B cell (primary cell): ENCODE measurements at regions not wholly inside any gene's neighbourhood (a gene's known extent, or its start where the extent isn't known, plus 50 kb on each side); places are given as distances from the start of the nearest gene placed in this dataset.

Experiments
- ATAC-seq: fragments of 200-7000 bp; cut with Tn5 transposase; one replicate; pipeline ENCODE4 v1.10.0; 2021; ENCODE audit warnings: low read depth, mild to moderate bottlenecking, moderate number of reproducible peaks, moderate library complexity
- CTCF ChIA-PET: fragments of 350-600 bp; sonication (Branson Sonifier 250); formaldehyde crosslinking; loops from one replicate; lab custom pipeline; 2021; ENCODE audit warnings: antibody characterized with exemption, inconsistent platforms; lab: Charles Lee
- POLR2A ChIA-PET: fragments of 350-600 bp; sonication (Branson Sonifier 250); formaldehyde crosslinking; loops from one replicate; lab custom pipeline; 2021; ENCODE audit warnings: antibody characterized with exemption; lab: Charles Lee
- DNase-seq: peaks from one replicate; pipeline ENCODE4 v3.0.0; 2013
- H2AFZ ChIP-seq: 2 replicates; pipeline ENCODE4 v1.6.1; 2012; ENCODE audit warnings: mild to moderate bottlenecking, low read depth, low read length; ENCODE audit not compliant: insufficient read depth, poor library complexity, severe bottlenecking
- H3K27ac ChIP-seq, 2 donors: 1 replicate in 1 of 2; 2 replicates in 1 of 2; pipeline ENCODE4 v1.5.1; 2012 to 2013; ENCODE audit warnings: low read length in 2 of 2, mild to moderate bottlenecking in 2 of 2, moderate library complexity in 1 of 2
- H3K27me3 ChIP-seq, 4 experiments: fragments of 200-600 bp in 1 of 4; sonication (generic) in 1 of 4; replicated peaks in 1 of 4; 1 replicate in 2 of 4; 2 replicates in 2 of 4; pipeline versions ENCODE4 v1.6.1 to v1.7.0; 2013 to 2016; ENCODE audit warnings: low read length in 3 of 4, mild to moderate bottlenecking in 2 of 4, mixed read lengths in 1 of 4, moderate library complexity in 1 of 4; ENCODE audit not compliant: insufficient read depth in 4 of 4, control insufficient read depth in 3 of 4; ENCODE audit errors: control extremely low read depth in 1 of 4
- H3K36me3 ChIP-seq, 2 experiments: replicated peaks in 1 of 2; 1 replicate in 1 of 2; 2 replicates in 1 of 2; pipeline versions ENCODE4 v1.6.1 to v1.7.1; 2013; ENCODE audit warnings: low read length in 1 of 2; ENCODE audit not compliant: insufficient read depth in 2 of 2, control insufficient read depth in 1 of 2; ENCODE audit errors: control extremely low read depth in 1 of 2, extremely low read depth in 1 of 2
- H3K4me1 ChIP-seq, 2 donors: fragments of 200-600 bp in 1 of 2; sonication (generic) in 1 of 2; 1 replicate in 1 of 2; 2 replicates in 1 of 2; pipeline versions ENCODE4 v1.5.1 to v1.6.1; 2013 to 2017; ENCODE audit warnings: low read length in 2 of 2; ENCODE audit not compliant: control insufficient read depth in 2 of 2, insufficient read depth in 2 of 2
- H3K4me2 ChIP-seq: replicated peaks from 2 replicates; pipeline ENCODE3; 2012; ENCODE audit warnings: mild to moderate bottlenecking, low read depth, low read length; ENCODE audit not compliant: poor library complexity, severe bottlenecking
- H3K4me3 ChIP-seq, 5 experiments: fragments of 200-600 bp in 1 of 5; sonication (generic) in 1 of 5; 1 replicate in 3 of 5; 2 replicates in 2 of 5; pipeline versions ENCODE4 v1.5.1 to v1.7.0; 2011 to 2016; ENCODE audit warnings: low read length in 4 of 5, mild to moderate bottlenecking in 4 of 5, low read depth in 2 of 5, control low read depth in 1 of 5, moderate library complexity in 1 of 5; ENCODE audit not compliant: insufficient read depth in 1 of 5; ENCODE audit errors: control extremely low read depth in 1 of 5, extremely low read depth in 1 of 5
- H3K79me2 ChIP-seq: fragments of 200-600 bp; sonication (generic); one replicate; pipeline ENCODE4 v1.6.0; 2016; ENCODE audit warnings: low read length; ENCODE audit not compliant: control insufficient read depth, insufficient read depth
- H3K9ac ChIP-seq: fragments of 200-600 bp; sonication (generic); 2 replicates; pipeline ENCODE4 v1.6.1; 2017; ENCODE audit warnings: mild to moderate bottlenecking, low read length, moderate library complexity
- H3K9me3 ChIP-seq, 3 donors: one replicate each; pipeline versions ENCODE4 v1.6.1 to v1.7.1; 2013; ENCODE audit warnings: low read length in 2 of 3; ENCODE audit not compliant: control insufficient read depth in 2 of 3, insufficient read depth in 1 of 3; ENCODE audit errors: control extremely low read depth in 1 of 3
- H4K20me1 ChIP-seq: 2 replicates; pipeline ENCODE4 v1.6.0; 2012; ENCODE audit warnings: mild to moderate bottlenecking, low read length; ENCODE audit not compliant: insufficient read depth, control insufficient read depth, poor library complexity, severe bottlenecking
- H3K27ac Mint-ChIP-seq: one replicate; pipeline ENCODE4 v1.8.0; 2021; ENCODE audit warnings: mixed read lengths
- H3K27me3 Mint-ChIP-seq: one replicate; pipeline ENCODE4 v1.8.0; 2021; ENCODE audit warnings: mixed read lengths
- H3K4me1 Mint-ChIP-seq: one replicate; pipeline ENCODE4 v1.8.0; 2021; ENCODE audit warnings: mixed read lengths
- H3K4me3 Mint-ChIP-seq: one replicate; pipeline ENCODE4 v1.8.0; 2021; ENCODE audit warnings: mixed read lengths
- H3K9me3 Mint-ChIP-seq: one replicate; pipeline ENCODE4 v1.8.0; 2022; ENCODE audit warnings: mixed read lengths; ENCODE audit not compliant: insufficient read depth
- EZH2 ChIP-seq: IDR thresholded peaks from 2 replicates; pipeline ENCODE4 v1.6.1; 2012; ENCODE audit warnings: borderline replicate concordance, low read depth, mild to moderate bottlenecking, moderate library complexity, low read length; ENCODE audit not compliant: insufficient read depth, poor library complexity, severe bottlenecking
- WGBS: methylation state at CpG from one replicate; pipeline ENCODE4 v1.1.5; 2013; ENCODE audit warnings: missing lambda C conversion rate; ENCODE audit not compliant: insufficient coverage; 5-methylcytosine and 5-hydroxymethylcytosine counted together
- intact Hi-C: fragments of 100-400 bp; cut with micrococcal nuclease; formaldehyde crosslinking; loops from one replicate; pipeline ENCODE4 v1.10.0; 2022
- TF ChIP-seq, protein P1 (sequence below): fragments of 200-600 bp; IDR thresholded peaks from one replicate; pipeline ENCODE4 v1.8.0; 2022; ENCODE audit warnings: antibody characterized with exemption, mild to moderate bottlenecking

DNA sequence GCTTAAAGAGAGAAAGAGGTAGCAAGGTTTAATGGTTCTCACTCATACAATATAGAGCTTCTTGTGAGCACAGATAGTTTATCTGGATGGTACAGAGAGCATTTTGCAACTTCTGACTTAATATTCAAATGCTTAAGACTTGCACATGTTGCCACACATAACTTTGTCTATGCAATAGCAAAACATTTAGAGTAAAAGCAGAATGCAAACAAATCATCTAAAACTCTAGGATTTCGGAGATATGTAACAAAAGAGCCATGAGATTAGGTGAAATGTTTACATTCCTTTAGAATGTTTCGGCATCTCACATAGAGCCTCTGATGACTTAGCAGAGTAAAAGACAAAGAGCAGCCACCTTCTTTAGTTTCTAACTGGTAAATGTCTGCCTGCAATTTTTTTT is 717.1 kb upstream of the LRRN3 start:
- Histone ChIP-seq H3K27me3 (no peaks in the 10 kb centered on the region), H3K4me2 (no peak overlapping the region), H3K27ac (no peak overlapping the region), H3K36me3 (no peaks in the 10 kb centered on the region), H3K79me2 (no peaks in the 10 kb centered on the region), H3K4me3 (no peak overlapping the region), H3K9me3 (no peaks in the 10 kb centered on the region), H3K4me1 (no peaks in the 10 kb centered on the region), H4K20me1 (no peaks in the 10 kb centered on the region), H2AFZ (no peak overlapping the region), H3K9ac (no peak overlapping the region)
- no peaks in the 10 kb centered on the region for H3K27me3 Mint-ChIP-seq
- ATAC-seq = no peak
- no peak for TF ChIP-seq EZH2
- TF ChIP-seq, protein P1, sequence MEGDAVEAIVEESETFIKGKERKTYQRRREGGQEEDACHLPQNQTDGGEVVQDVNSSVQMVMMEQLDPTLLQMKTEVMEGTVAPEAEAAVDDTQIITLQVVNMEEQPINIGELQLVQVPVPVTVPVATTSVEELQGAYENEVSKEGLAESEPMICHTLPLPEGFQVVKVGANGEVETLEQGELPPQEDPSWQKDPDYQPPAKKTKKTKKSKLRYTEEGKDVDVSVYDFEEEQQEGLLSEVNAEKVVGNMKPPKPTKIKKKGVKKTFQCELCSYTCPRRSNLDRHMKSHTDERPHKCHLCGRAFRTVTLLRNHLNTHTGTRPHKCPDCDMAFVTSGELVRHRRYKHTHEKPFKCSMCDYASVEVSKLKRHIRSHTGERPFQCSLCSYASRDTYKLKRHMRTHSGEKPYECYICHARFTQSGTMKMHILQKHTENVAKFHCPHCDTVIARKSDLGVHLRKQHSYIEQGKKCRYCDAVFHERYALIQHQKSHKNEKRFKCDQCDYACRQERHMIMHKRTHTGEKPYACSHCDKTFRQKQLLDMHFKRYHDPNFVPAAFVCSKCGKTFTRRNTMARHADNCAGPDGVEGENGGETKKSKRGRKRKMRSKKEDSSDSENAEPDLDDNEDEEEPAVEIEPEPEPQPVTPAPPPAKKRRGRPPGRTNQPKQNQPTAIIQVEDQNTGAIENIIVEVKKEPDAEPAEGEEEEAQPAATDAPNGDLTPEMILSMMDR = no peak
- CTCF ChIA-PET = no interaction called here
- 100% methylated on average over 1 of the region's 2 CpGs for WGBS
- POLR2A ChIA-PET = no interaction called here
- H3K27ac Mint-ChIP-seq = no peak overlapping the region
- no peak overlapping the region for H3K4me3 Mint-ChIP-seq
- H3K9me3 Mint-ChIP-seq = no peaks in the 10 kb centered on the region
- H3K4me1 Mint-ChIP-seq = no peaks in the 10 kb centered on the region
- intact Hi-C loops = no loop called here
- no peak for DNase-seq

DNA sequence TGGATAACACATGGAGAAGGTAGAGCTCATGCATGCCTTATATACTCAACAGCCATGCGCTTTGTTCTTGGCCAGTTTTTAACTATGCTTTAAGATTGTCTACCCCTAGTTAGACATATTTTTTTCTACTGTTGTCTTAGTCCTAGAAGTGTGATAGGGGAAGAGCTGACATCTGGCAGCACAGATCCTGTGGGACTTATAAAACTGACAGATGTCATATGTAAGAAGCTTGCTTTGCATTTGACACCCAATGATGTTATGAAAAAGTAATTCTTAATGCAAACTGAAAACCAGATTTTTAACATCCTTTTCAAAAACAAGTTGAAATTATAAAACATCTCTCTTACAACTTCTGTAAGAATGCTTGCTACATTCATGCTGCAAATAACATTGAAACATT is 715.9 kb upstream of the LRRN3 start:
- H3K4me1 Mint-ChIP-seq = no peaks in the 10 kb centered on the region
- intact Hi-C loops = no loop called here
- no peaks in the 10 kb centered on the region for H3K27me3 Mint-ChIP-seq
- H2AFZ ChIP-seq = no peak overlapping the region
- H3K27me3 ChIP-seq = no peaks in the 10 kb centered on the region
- H3K4me1 ChIP-seq = no peaks in the 10 kb centered on the region
- H3K4me3 ChIP-seq = no peak overlapping the region
- H3K9me3 Mint-ChIP-seq = no peaks in the 10 kb centered on the region
- H3K9ac ChIP-seq = no peak overlapping the region
- H3K27ac ChIP-seq = no peak overlapping the region
- H3K9me3 ChIP-seq = no peaks in the 10 kb centered on the region
- no peaks in the 10 kb centered on the region for H3K36me3 ChIP-seq
- TF ChIP-seq EZH2 = no peak
- TF ChIP-seq, protein P1 = no peak
- H3K4me3 Mint-ChIP-seq = no peak overlapping the region
- WGBS = no CpG with 5 or more reads among the region's 1 CpG
- no peaks in the 10 kb centered on the region for H4K20me1 ChIP-seq
- H3K4me2 ChIP-seq = no peak overlapping the region
- ATAC-seq (no peak), DNase-seq (no peak)
- ChIA-PET CTCF (no interaction called here), POLR2A (no interaction called here)
- H3K79me2 ChIP-seq = no peaks in the 10 kb centered on the region
- H3K27ac Mint-ChIP-seq = no peak overlapping the region
